HepG2 (cell line): ENCODE measurements at regions not wholly inside any gene's neighbourhood (a gene's known extent, or its start where the extent isn't known, plus 50 kb on each side); places are given as distances from the start of the nearest gene placed in this dataset.
A peak's percentile ranks its signal among the peaks of the same experiment; 100 is the strongest.

Experiments
- HOXD1 ChIP-seq: sonication (generic); formaldehyde crosslinking; IDR thresholded peaks from 2 replicates; pipeline ENCODE4 v1.5.0; 2020; ENCODE audit warnings: missing genetic modification reagents
- KIAA2018 ChIP-seq: sonication (generic); formaldehyde crosslinking; IDR thresholded peaks from 2 replicates; pipeline ENCODE4 v1.5.0; 2020; ENCODE audit warnings: mild to moderate bottlenecking, missing genetic modification reagents, borderline replicate concordance
- RORA ChIP-seq: sonication (generic); formaldehyde crosslinking; IDR thresholded peaks from 2 replicates; pipeline ENCODE4 v1.5.0; 2020; ENCODE audit warnings: mild to moderate bottlenecking, missing genetic modification reagents, moderate library complexity
- SMAD3 ChIP-seq: sonication (generic); formaldehyde crosslinking; IDR thresholded peaks from 2 replicates; pipeline ENCODE4 v1.4.0; 2020; ENCODE audit warnings: missing genetic modification reagents
- TCF12 ChIP-seq, 2 experiments: fragments of 450-650 bp in 1 of 2; sonication (generic) in 1 of 2; formaldehyde crosslinking in 1 of 2; IDR thresholded peaks; 2 replicates each; pipeline versions ENCODE4 v1.6.1 to v1.8.0; 2017 to 2022; ENCODE audit warnings: antibody characterized with exemption in 1 of 2, mild to moderate bottlenecking in 1 of 2, missing genetic modification reagents in 1 of 2, moderate library complexity in 1 of 2
- ZNF20 ChIP-seq: sonication (generic); formaldehyde crosslinking; IDR thresholded peaks from 2 replicates; pipeline ENCODE4 v1.4.0; 2020; ENCODE audit warnings: mild to moderate bottlenecking, moderate library complexity, missing genetic modification reagents
- ZNF281 ChIP-seq: sonication (generic); formaldehyde crosslinking; IDR thresholded peaks from 2 replicates; pipeline ENCODE4 v1.4.0; 2020; ENCODE audit warnings: missing genetic modification reagents, borderline replicate concordance
- ZNF407 ChIP-seq: sonication (generic); formaldehyde crosslinking; IDR thresholded peaks from one replicate; pipeline ENCODE4 v1.5.1; 2020; ENCODE audit warnings: mild to moderate bottlenecking, missing genetic modification reagents; ENCODE audit errors: not compliant biosample characterization
- ZNF652 ChIP-seq: IDR thresholded peaks from 2 replicates; pipeline ENCODE4 v1.6.1; 2016; ENCODE audit warnings: low read depth, borderline replicate concordance
- ZSCAN30 ChIP-seq: sonication (generic); formaldehyde crosslinking; IDR thresholded peaks from 2 replicates; pipeline ENCODE4 v1.5.0; 2020; ENCODE audit warnings: mild to moderate bottlenecking, missing genetic modification reagents

GRCh38 chr5:92969781-92970237 is 611.2 kb downstream of the NR2F1-AS1 start (continued):
- TF ChIP-seq ZNF281 (CRISPR knock-in tag) (peak; percentile 57; the same call in 1 of the 2 replicates), KIAA2018 (CRISPR knock-in tag) (no peak), SMAD3 (peak; percentile 72), HOXD1 (no peak), RORA (no peak), ZNF20 (CRISPR knock-in tag) (no peak), ZSCAN30 (CRISPR knock-in tag) (no peak), ZNF407 (CRISPR knock-in tag) (no peak), ZNF652 (peak; percentile 35; the same call in 1 of the 2 replicates), TCF12 (IDR thresholded peaks at IDR 0.05) (no peak), TCF12 (CRISPR knock-in tag; IDR thresholded peaks at IDR 0.05) (no peak)
